ENCODE measurements at regions not wholly inside any gene's neighbourhood (a gene's known extent, or its start where the extent isn't known, plus 50 kb on each side); places are given as distances from the start of the nearest gene placed in this dataset.

GRCh38 chr18:67108894-67109293, 407.6 kb downstream of the DSEL start:
- TF ChIP-seq CTCF (IDR thresholded peaks at IDR 0.05; ENCODE audit: low read depth, low read length, poor library complexity, severe bottlenecking) = no peak
- no peak for TF ChIP-seq EZH2phosphoT487 (IDR thresholded peaks at IDR 0.05; ENCODE audit: borderline replicate concordance, low read length)
